HG03442 (cell line): ENCODE measurements at regions not wholly inside any gene's neighbourhood (a gene's known extent, or its start where the extent isn't known, plus 50 kb on each side); places are given as distances from the start of the nearest gene placed in this dataset.

Experiments used
- ATAC-seq: cut with Tn5 transposase; IDR thresholded peaks from one replicate; pipeline ENCODE4 v1.9.1; 2021; ENCODE audit warnings: mild to moderate bottlenecking, moderate library complexity; ENCODE audit not compliant: unreplicated experiment

GRCh38 chr18:24530630-24531111 lies 70.2 kb downstream of the HRH4 start:
- ATAC-seq: no peak

- no peak for ATAC-seq
Measured at GRCh38 chr18:24534271-24534670, 73.8 kb downstream of the HRH4 start.

GRCh38 chr18:24534737-24535136 lies 74.3 kb downstream of the HRH4 start:
- ATAC-seq: no peak

GRCh38 chr18:24535527-24536295 lies 75.3 kb downstream of the HRH4 start:
- no peak for ATAC-seq

- no peak for ATAC-seq
Measured at GRCh38 chr18:24536326-24536725, 75.9 kb downstream of the HRH4 start.

- no peak for ATAC-seq
Measured at GRCh38 chr18:24536834-24537233, 76.4 kb downstream of the HRH4 start.

GRCh38 chr18:24538414-24539264 lies 78.2 kb downstream of the HRH4 start:
- ATAC-seq: no peak

GRCh38 chr18:24539866-24540617 lies 79.6 kb downstream of the HRH4 start:
- ATAC-seq: no peak

GRCh38 chr18:24540896-24541295 lies 80.5 kb downstream of the HRH4 start:
- ATAC-seq: no peak

- ATAC-seq: no peak
Measured at GRCh38 chr18:24543086-24543794, 82.8 kb downstream of the HRH4 start.

- no peak for ATAC-seq
Measured at GRCh38 chr18:24543795-24544498, 83.5 kb downstream of the HRH4 start.

- ATAC-seq: no peak
Measured at GRCh38 chr18:24544949-24545348, 84.5 kb downstream of the HRH4 start.

GRCh38 chr18:24545651-24546050 lies 85.2 kb downstream of the HRH4 start:
- no peak for ATAC-seq

GRCh38 chr18:24546307-24546706 lies 85.9 kb downstream of the HRH4 start:
- no peak for ATAC-seq

- ATAC-seq: no peak
Measured at GRCh38 chr18:24548583-24548982, 88.1 kb downstream of the HRH4 start.

- ATAC-seq: no peak
Measured at GRCh38 chr18:24552218-24552617, 91.8 kb downstream of the HRH4 start.

- no peak for ATAC-seq
Measured at GRCh38 chr18:24553571-24554285, 93.3 kb downstream of the HRH4 start.

GRCh38 chr18:24558403-24558802 lies 98.0 kb downstream of the HRH4 start:
- ATAC-seq: no peak

- no peak for ATAC-seq
Measured at GRCh38 chr18:24559526-24559925, 99.1 kb downstream of the HRH4 start.
